Caki2 (cell line): ENCODE measurements at regions not wholly inside any gene's neighbourhood (a gene's known extent, or its start where the extent isn't known, plus 50 kb on each side); places are given as distances from the start of the nearest gene placed in this dataset.
"Not testable (repeated sequence)": the region's sequence is repeated elsewhere in the genome, so short reads cannot be mapped to it uniquely, and the experiment has no call there.

Experiments
- DNase-seq: peaks from one replicate; pipeline ENCODE4 v3.0.0-alpha.2; 2015; ENCODE audit warnings: low read depth
- in situ Hi-C: cut with HindIII; loops from 2 replicates; pipeline ENCODE4 v1.10.0; 2016; ENCODE audit warnings: low sequenced_read_pairs, low pct_unique_long_range_greater_than_20kb, mixed read lengths

- in situ Hi-C loops, result no loop called here
- no peak for DNase-seq
Measured at GRCh38 chr12:124374147-124374546, 79.3 kb downstream of the RFLNA start.

DNA sequence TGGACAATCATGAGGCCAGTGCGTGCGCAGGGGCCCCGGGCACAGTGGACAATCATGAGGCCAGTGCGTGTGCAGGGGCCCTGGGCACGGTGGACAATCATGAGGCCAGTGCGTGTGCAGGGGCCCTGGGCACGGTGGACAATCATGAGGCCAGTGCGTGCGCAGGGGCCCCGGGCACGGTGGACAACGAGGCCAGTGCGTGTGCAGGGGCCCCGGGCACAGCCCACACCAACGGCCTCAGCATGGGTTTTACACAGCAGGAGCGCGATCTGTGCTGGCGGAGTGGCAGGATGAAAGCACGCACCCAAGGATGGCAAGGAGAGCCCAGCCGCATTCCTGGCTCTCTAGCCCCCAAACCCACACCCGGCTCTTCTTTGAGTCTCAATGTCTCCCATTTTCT lies 78.8 kb downstream of the RFLNA start:
- in situ Hi-C loops, DNase-seq: not testable (repeated sequence)

DNA sequence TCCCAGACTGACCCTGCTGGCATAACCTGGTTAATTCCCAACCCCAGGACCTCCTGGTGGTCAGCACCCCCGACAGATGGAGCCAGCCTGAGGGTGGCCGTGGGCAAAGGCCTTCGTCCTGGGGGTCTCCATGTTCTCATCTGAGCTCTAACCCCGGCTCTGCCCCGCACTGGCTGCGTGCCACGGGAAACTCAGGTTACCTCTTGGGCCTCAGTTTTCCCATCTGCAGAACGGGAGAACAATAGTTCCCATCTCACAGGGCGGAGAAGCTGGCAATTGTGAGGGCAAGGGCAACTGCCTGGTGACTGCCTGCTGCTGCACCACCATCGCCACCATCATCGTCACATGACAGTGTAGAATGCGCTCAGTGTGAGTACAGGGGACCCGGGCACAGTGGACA lies 77.9 kb downstream of the RFLNA start:
- no peak for DNase-seq
- in situ Hi-C loops, result no loop called here

- in situ Hi-C loops, result no loop called here
- no peak for DNase-seq
Measured at GRCh38 chr12:124371970-124372555, 77.2 kb downstream of the RFLNA start.

- in situ Hi-C loops, result no loop called here
- no peak for DNase-seq
Measured at GRCh38 chr12:124371366-124371765, 76.5 kb downstream of the RFLNA start.

GRCh38 chr12:124370851-124371250 lies 76.0 kb downstream of the RFLNA start:
- in situ Hi-C loops, result no loop called here
- no peak for DNase-seq

DNA sequence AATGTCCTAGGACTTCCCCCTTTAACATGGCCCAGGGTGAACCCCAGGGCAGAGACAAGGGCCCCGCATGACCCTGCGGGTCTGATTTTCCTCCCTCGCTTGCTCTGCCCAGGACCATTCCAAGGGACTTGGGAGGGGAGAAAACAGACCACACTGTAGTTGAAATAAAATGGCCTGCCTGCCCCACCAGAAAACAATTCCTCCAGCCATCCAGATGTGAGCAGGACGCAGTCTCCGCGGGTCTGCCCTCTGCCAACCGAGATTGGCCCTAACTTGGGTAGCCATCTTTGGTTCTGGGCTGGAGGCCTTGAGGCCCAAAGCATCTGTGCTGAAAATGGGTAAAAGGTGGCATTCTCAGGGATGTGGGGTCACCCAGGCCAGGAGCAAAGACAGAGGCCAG lies 75.5 kb downstream of the RFLNA start:
- no peak for DNase-seq
- in situ Hi-C loops, result no loop called here

DNA sequence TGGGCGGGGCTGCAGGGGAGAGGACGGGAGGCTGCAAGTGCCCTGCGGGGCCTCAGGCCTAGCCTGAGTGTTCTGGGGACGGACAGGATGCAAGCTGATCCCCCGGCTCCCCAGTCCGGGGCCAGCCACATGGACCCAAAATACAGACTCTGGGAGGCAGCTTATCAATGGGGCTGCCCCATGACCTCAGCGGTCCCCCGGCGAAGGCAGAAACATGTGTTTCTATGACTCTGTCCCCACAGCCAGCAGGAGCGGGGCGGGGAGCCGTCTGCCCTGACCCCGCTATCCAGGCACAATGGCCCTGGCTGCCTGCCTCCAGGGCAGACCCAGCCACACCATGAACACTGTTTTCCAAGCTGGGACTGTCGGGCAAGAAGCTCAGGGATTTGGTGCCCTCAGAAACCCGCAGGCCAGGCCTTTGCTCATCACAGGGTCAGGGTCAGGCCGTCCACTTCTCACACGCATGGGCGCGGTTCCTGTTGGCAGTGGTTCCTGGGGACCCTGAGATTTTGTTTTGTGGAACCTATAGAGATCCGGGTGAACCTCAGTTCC lies 75.0 kb downstream of the RFLNA start:
- no peak for DNase-seq
- in situ Hi-C loops, result no loop called here

- DNase-seq, result peak; percentile 98
- in situ Hi-C loops, result no loop called here
Measured at GRCh38 chr12:124369055-124369826, 74.3 kb downstream of the RFLNA start.

- in situ Hi-C loops, result no loop called here
- DNase-seq, result no peak
Measured at GRCh38 chr12:124368421-124369032, 73.6 kb downstream of the RFLNA start.

DNA sequence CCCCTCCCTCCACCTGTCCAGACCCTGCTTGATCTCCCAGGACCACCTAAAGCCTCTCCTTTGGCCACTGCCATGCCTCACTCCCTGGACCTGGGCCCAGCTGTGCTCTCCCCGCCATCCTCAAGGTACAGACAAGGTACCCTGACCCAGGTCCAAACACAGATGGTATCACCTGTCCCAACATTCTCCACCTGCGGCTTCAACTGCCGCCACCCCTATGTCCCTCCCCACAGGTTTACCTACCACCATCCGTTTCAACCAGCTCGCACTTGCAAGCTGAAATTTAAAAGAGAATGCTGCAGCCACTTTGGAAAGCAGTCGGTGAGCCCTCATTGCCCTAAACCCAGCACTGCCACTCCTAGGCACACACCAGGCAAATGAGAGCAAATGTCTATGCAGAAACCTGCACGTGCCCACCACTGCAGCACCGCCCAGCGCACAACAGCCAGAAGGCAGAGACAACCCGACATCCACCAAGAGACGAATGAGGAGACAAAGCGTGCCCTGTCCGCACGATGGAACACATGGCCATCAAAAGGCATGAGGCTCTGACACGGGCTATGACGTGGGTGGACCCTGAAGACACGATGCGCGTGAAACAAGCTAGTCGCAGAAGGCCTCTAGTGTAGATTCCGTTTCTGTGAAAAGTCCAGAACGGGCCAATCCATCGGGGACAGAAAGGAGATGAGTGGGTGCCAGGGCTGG lies 71.0 kb downstream of the RFLNA start:
- in situ Hi-C loops, result no loop called here
- no peak for DNase-seq
